CD14-positive monocyte (primary cell): ENCODE measurements at regions not wholly inside any gene's neighbourhood (a gene's known extent, or its start where the extent isn't known, plus 50 kb on each side); places are given as distances from the start of the nearest gene placed in this dataset.

Experiments used
- DNase-seq, 3 donors: peaks; one replicate each; pipeline ENCODE4 v3.0.0-alpha.2; 2011 to 2022
- H2AFZ ChIP-seq: 2 replicates; pipeline ENCODE4 v1.6.0; 2012; ENCODE audit warnings: mild to moderate bottlenecking, low read depth, low read length, inconsistent platforms; ENCODE audit not compliant: insufficient read depth, poor library complexity, severe bottlenecking
- H3K27ac ChIP-seq, 2 donors: 1 replicate in 1 of 2; 2 replicates in 1 of 2; pipeline ENCODE4 v1.5.1; 2012 to 2013; ENCODE audit warnings: low read length in 2 of 2, control low read depth in 1 of 2, inconsistent platforms in 1 of 2, low read depth in 1 of 2, mild to moderate bottlenecking in 1 of 2
- H3K27me3 ChIP-seq, 2 donors: one replicate each; pipeline versions ENCODE4 v1.6.0 to v1.6.1; 2011 to 2013; ENCODE audit warnings: low read length in 2 of 2; ENCODE audit not compliant: control insufficient read depth in 2 of 2, insufficient read depth in 2 of 2
- H3K36me3 ChIP-seq, 2 donors: replicated peaks in 1 of 2; 1 replicate in 1 of 2; 2 replicates in 1 of 2; pipeline versions ENCODE4 v1.5.1 to v1.6.1; 2012 to 2013; ENCODE audit warnings: low read length in 2 of 2, control low read depth in 1 of 2, inconsistent platforms in 1 of 2, mild to moderate bottlenecking in 1 of 2; ENCODE audit not compliant: insufficient read depth in 2 of 2, control insufficient read depth in 1 of 2
- H3K4me1 ChIP-seq, 2 donors: 1 replicate in 1 of 2; 2 replicates in 1 of 2; pipeline versions ENCODE4 v1.5.1 to v1.6.1; 2012 to 2013; ENCODE audit warnings: low read length in 2 of 2, control low read depth in 1 of 2, inconsistent platforms in 1 of 2, mild to moderate bottlenecking in 1 of 2, moderate library complexity in 1 of 2; ENCODE audit not compliant: insufficient read depth in 2 of 2, control insufficient read depth in 1 of 2
- H3K4me2 ChIP-seq: replicated peaks from 2 replicates; pipeline ENCODE3; 2012; ENCODE audit warnings: low read length, moderate library complexity, mild to moderate bottlenecking; ENCODE audit not compliant: poor library complexity, severe bottlenecking; ENCODE audit errors: extremely low read depth
- H3K4me3 ChIP-seq, 3 experiments: fragments of 200-600 bp in 1 of 3; sonication (generic) in 1 of 3; replicated peaks in 1 of 3; 1 replicate in 2 of 3; 2 replicates in 1 of 3; pipeline ENCODE4 v1.5.1; 2011 to 2013; ENCODE audit warnings: low read length in 3 of 3, mild to moderate bottlenecking in 3 of 3, control low read depth in 2 of 3, low read depth in 2 of 3, inconsistent platforms in 1 of 3, moderate library complexity in 1 of 3
- H3K79me2 ChIP-seq: 2 replicates; pipeline ENCODE4 v1.6.0; 2012; ENCODE audit warnings: mild to moderate bottlenecking, control low read depth, inconsistent platforms, low read length, moderate library complexity; ENCODE audit not compliant: insufficient read depth
- H3K9ac ChIP-seq: 2 replicates; pipeline ENCODE4 v1.6.0; 2017; ENCODE audit warnings: low read length, mild to moderate bottlenecking; ENCODE audit not compliant: insufficient read depth, poor library complexity, severe bottlenecking
- H3K9me3 ChIP-seq, 2 donors: replicated peaks in 1 of 2; 1 replicate in 1 of 2; 2 replicates in 1 of 2; pipeline versions ENCODE4 v1.5.1 to v1.6.1; 2012 to 2013; ENCODE audit warnings: low read length in 2 of 2, control low read depth in 1 of 2; ENCODE audit not compliant: control insufficient read depth in 1 of 2, insufficient read depth in 1 of 2
- H4K20me1 ChIP-seq: 2 replicates; pipeline ENCODE4 v1.6.0; 2012; ENCODE audit warnings: mild to moderate bottlenecking, low read length, control low read depth, moderate library complexity; ENCODE audit not compliant: insufficient read depth
- H3K27ac Mint-ChIP-seq, 7 donors: one replicate each; pipeline ENCODE4 v1.8.0; 2020; ENCODE audit warnings: mild to moderate bottlenecking in 7 of 7, mixed read lengths in 7 of 7, moderate library complexity in 6 of 7, inconsistent platforms in 2 of 7
- H3K27me3 Mint-ChIP-seq, 3 donors: one replicate each; pipeline ENCODE4 v1.8.0; 2021 to 2022; ENCODE audit warnings: low read depth in 3 of 3, mild to moderate bottlenecking in 3 of 3, mixed read lengths in 3 of 3, moderate library complexity in 3 of 3, inconsistent platforms in 1 of 3
- H3K36me3 Mint-ChIP-seq, 2 donors: one replicate each; pipeline ENCODE4 v1.8.0; 2020; ENCODE audit warnings: mixed read lengths in 2 of 2, inconsistent platforms in 1 of 2, mild to moderate bottlenecking in 1 of 2
- H3K4me1 Mint-ChIP-seq: one replicate; pipeline ENCODE4 v1.8.0; 2020; ENCODE audit warnings: mild to moderate bottlenecking, mixed read lengths
- H3K4me3 Mint-ChIP-seq, 2 donors: one replicate each; pipeline ENCODE4 v1.8.0; 2020; ENCODE audit warnings: mild to moderate bottlenecking in 2 of 2, mixed read lengths in 2 of 2, moderate library complexity in 1 of 2
- H3K9me3 Mint-ChIP-seq, 7 donors: one replicate each; pipeline ENCODE4 v1.8.0; 2020 to 2022; ENCODE audit warnings: mixed read lengths in 7 of 7, mild to moderate bottlenecking in 6 of 7, moderate library complexity in 6 of 7, inconsistent platforms in 2 of 7
- whole genome bisulfite sequencing: methylation state at CpG from one replicate; pipeline ENCODE4 v1.1.5; 2013; ENCODE audit warnings: missing lambda C conversion rate; ENCODE audit not compliant: insufficient coverage; 5-methylcytosine and 5-hydroxymethylcytosine counted together
- intact Hi-C, 2 donors: fragments of 100-400 bp; cut with micrococcal nuclease; formaldehyde crosslinking; loops; one replicate each; pipeline versions ENCODE4 v1.15.0 to v1.15.1; 2023
- TF ChIP-seq, protein P1 (sequence below): fragments of 200-600 bp; IDR thresholded peaks from one replicate; pipeline ENCODE4 v1.8.0; 2022; ENCODE audit warnings: antibody characterized with exemption, mild to moderate bottlenecking

DNA sequence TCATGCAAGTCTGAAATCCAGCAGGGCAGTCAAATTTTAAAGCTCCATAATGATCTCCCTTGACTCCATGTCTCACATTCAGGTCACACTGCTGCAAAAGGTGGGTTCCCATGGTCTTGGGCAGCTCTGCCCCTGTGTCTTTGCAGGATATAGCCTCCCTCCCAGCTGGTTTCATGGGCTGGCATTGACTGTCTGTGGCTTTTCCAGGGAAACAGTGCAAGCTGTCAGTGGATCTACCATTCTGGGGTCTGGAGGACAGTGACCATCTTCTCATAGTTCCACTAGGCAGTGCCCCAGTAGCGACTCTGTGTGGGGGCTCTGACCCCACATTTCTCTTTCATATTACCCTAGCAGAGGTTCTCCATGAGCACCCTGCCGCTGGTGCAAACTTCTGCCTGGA lies 220.6 kb upstream of the COPS8 start:
- H3K9me3 ChIP-seq, result peaks cover 10 to 20% of the 10 kb centered on the region in 2 donors
- H3K9ac ChIP-seq, result no peak overlapping the region
- Mint-ChIP-seq H3K9me3 (peaks cover 27 to 38% (median 29%) of the 10 kb centered on the region in 7 donors), H3K4me1 (peaks cover 37% of the 10 kb centered on the region), H3K27me3 (peaks cover 7 to 20% (median 10%) of the 10 kb centered on the region in 3 donors), H3K4me3 (no peak overlapping the region), H3K36me3 (peaks cover 13 to 16% of the 10 kb centered on the region in 2 donors), H3K27ac (no peak overlapping the region)
- TF ChIP-seq, protein P1, sequence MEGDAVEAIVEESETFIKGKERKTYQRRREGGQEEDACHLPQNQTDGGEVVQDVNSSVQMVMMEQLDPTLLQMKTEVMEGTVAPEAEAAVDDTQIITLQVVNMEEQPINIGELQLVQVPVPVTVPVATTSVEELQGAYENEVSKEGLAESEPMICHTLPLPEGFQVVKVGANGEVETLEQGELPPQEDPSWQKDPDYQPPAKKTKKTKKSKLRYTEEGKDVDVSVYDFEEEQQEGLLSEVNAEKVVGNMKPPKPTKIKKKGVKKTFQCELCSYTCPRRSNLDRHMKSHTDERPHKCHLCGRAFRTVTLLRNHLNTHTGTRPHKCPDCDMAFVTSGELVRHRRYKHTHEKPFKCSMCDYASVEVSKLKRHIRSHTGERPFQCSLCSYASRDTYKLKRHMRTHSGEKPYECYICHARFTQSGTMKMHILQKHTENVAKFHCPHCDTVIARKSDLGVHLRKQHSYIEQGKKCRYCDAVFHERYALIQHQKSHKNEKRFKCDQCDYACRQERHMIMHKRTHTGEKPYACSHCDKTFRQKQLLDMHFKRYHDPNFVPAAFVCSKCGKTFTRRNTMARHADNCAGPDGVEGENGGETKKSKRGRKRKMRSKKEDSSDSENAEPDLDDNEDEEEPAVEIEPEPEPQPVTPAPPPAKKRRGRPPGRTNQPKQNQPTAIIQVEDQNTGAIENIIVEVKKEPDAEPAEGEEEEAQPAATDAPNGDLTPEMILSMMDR, result no peak
- no peak overlapping the region for H3K27ac ChIP-seq
- H3K79me2 ChIP-seq, result no peaks in the 10 kb centered on the region
- H3K4me2 ChIP-seq, result no peak overlapping the region
- H3K36me3 ChIP-seq, result no peaks in the 10 kb centered on the region
- WGBS, result 100% methylated on average over 2 of the region's 2 CpGs
- H3K27me3 ChIP-seq, result peaks cover 5 to 7% of the 10 kb centered on the region in 2 donors
- H3K4me3 ChIP-seq, result no peak overlapping the region
- intact Hi-C loops, result no loop called here
- no peak for DNase-seq
- H4K20me1 ChIP-seq, result no peaks in the 10 kb centered on the region
- peaks cover 34 to 39% of the 10 kb centered on the region in 2 donors for H3K4me1 ChIP-seq
- H2AFZ ChIP-seq, result no peak overlapping the region

DNA sequence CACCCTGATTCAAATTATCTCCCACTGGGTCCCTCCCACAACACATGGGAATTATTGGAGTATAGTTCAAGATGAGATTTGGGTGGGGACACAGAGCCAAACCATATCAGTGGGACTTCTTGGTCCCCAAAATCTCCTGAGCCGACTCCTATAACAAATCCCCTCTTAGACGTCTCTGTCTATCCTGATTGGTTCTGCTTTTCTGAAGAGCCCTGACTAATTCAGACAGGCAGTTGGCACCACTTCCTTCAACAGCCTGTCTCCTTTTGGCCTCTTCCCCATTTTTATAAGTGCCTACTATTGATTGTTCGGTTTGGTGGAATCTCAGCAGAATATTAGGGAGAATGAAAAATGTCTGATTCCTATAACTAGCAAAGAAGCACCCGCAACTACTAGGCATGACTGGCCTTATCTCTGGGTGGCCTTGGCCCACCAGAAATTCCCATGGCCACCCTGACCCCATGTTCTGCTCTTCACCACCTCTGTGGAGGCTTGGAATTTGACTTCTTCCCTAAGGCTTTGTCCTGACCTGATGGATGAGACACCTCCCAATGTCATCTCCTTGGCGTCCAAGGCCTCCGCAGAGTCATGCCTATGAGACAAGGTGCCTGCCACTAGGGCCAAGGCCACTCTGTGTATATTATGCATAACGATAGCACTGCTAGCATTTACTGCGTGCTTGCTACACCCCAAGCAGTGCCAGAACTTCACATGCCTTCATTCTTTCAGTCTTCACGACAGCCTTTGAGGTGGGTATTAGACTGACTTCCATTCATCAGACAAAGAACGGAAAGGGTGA lies 218.9 kb upstream of the COPS8 start:
- H3K79me2 ChIP-seq, result no peaks in the 10 kb centered on the region
- H3K9me3 ChIP-seq, result peaks cover 10 to 20% of the 10 kb centered on the region in 2 donors
- peaks cover 48 to 56% of the 10 kb centered on the region in 2 donors for H3K4me1 ChIP-seq
- H3K27me3 ChIP-seq, result peaks cover 5 to 7% of the 10 kb centered on the region in 2 donors
- peak overlapping the region; percentile 81 to 94 (median 90) for H3K27ac Mint-ChIP-seq
- peak overlapping the region; percentile 18 for H3K4me2 ChIP-seq
- peaks cover 53% of the 10 kb centered on the region for H3K4me1 Mint-ChIP-seq
- 60% methylated on average over 5 of the region's 10 CpGs for WGBS
- no peaks in the 10 kb centered on the region for H4K20me1 ChIP-seq
- H3K36me3 ChIP-seq, result no peaks in the 10 kb centered on the region
- H3K27me3 Mint-ChIP-seq, result peaks cover 7 to 22% (median 10%) of the 10 kb centered on the region in 3 donors
- peak overlapping the region in 1 of 3 experiments; percentile 21 for H3K4me3 ChIP-seq
- no peak overlapping the region for H2AFZ ChIP-seq
- peak; percentile 71 to 91 (median 87) for DNase-seq
- H3K27ac ChIP-seq, result peak overlapping the region in 1 of 2 donors; percentile 67
- H3K9ac ChIP-seq, result no peak overlapping the region
- peaks cover 27 to 38% (median 29%) of the 10 kb centered on the region in 7 donors for H3K9me3 Mint-ChIP-seq
- H3K4me3 Mint-ChIP-seq, result peak overlapping the region in 1 of 2 donors; percentile 51
- TF ChIP-seq, protein P1, result no peak
- intact Hi-C loops, result no loop called here
- H3K36me3 Mint-ChIP-seq, result peaks cover 13 to 16% of the 10 kb centered on the region in 2 donors
